ENCODE measurements at regions not wholly inside any gene's neighbourhood (a gene's known extent, or its start where the extent isn't known, plus 50 kb on each side); places are given as distances from the start of the nearest gene placed in this dataset.

DNA sequence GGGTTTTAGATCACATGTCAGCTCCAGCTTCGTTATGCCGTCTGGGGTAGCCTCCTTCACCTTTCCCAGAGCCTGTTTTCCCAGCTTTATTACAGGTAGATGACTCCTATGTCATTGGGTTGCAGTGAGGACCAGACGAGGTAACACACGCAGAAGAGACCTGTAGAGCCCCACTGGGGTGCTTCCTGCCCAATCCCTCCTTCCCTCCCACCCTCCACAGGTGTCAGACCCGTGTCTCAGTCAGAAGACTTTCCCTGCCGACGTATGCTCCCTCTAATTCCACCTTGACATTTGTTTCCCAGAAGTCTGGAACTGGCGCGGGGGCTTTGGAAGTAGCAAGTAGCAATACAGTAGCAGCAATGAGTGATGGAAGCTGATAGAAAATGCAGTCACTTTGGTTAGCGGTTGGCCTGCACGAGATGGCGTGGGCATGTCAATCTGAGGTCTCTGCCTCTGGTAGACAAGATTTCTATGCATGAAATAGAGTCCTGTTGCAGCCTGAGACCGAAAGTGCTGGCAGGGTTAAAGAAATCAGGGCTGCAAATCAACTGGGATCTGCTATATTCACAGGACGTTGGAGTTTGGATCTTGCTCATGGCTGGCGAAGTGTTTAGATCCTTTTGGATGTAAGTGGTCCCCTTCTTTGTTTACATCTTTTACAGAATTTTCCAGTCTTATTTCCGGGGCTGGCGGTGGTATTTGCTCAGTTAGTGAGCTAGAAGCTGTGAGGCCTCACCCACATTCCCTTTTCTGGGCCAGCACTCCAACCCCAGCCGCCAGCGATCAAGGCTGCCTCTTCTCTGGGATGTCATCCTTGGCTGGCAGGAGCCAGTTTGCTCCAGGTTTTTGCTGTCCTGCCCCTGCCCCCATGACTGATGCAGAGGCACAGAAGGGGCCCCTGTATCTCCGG, 78.3 kb upstream of the KMT2C start:
- Histone ChIP-seq H3K4me1 (ENCODE audit: insufficient read depth) (no peaks in the 10 kb centered on the region), H3K27me3 (no peaks in the 10 kb centered on the region), H3K27ac (no peak overlapping the region), H3K4me3 (no peak overlapping the region), H3K36me3 (no peaks in the 10 kb centered on the region), H3K9me3 (no peaks in the 10 kb centered on the region)
- intact Hi-C loops (cut with DNase I): no loop called here
- no peak for DNase-seq
- TF ChIP-seq CTCF (IDR thresholded peaks at IDR 0.05) (no peak), POLR2A (IDR thresholded peaks at IDR 0.05) (no peak), EP300 (IDR thresholded peaks at IDR 0.05) (no peak)
- WGBS, 3 donors: 75 to 82% (median 76%) methylated on average over 20 of the region's 20 CpGs

- no peak for DNase-seq
- intact Hi-C loops (cut with DNase I): no loop called here
- no peak overlapping the region for H3K4me3 ChIP-seq
- no peaks in the 10 kb centered on the region for H3K9me3 ChIP-seq
- H3K27ac ChIP-seq: no peak overlapping the region
- no peaks in the 10 kb centered on the region for H3K4me1 ChIP-seq (ENCODE audit: insufficient read depth)
- no peaks in the 10 kb centered on the region for H3K36me3 ChIP-seq
- no peaks in the 10 kb centered on the region for H3K27me3 ChIP-seq
- TF ChIP-seq CTCF (IDR thresholded peaks at IDR 0.05) (no peak), POLR2A (IDR thresholded peaks at IDR 0.05) (no peak), EP300 (IDR thresholded peaks at IDR 0.05) (no peak)
- 66 to 73% (median 66%) methylated on average over 5 of the region's 5 CpGs for WGBS, 3 donors
These were observed 76.9 kb upstream of the KMT2C start for GRCh38 chr7:152512706-152513105.

DNA sequence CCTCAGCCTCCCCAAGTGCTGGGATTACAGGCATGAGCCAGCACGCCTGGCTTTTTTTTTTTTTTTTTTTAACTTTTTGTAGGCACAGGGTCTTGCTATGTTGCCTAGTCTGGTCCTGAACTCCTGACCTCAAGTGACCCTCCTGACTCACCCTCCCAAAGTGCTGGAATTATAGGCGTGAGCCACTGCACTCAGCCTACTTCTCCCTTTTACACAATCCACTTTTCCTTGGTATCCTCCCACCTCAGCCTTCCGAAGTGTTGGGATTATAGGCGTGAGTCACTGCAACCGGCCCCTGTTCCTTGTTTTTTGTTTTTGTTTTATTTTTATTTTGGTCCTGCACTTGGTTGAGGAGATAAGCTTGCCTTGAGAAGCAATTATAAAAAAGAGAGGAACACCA, 75.9 kb upstream of the KMT2C start:
- no peak for DNase-seq
- intact Hi-C loops (cut with DNase I): no loop called here
- Histone ChIP-seq H3K36me3 (no peaks in the 10 kb centered on the region), H3K27me3 (no peaks in the 10 kb centered on the region), H3K4me3 (no peak overlapping the region), H3K4me1 (ENCODE audit: insufficient read depth) (no peaks in the 10 kb centered on the region), H3K9me3 (no peaks in the 10 kb centered on the region), H3K27ac (no peak overlapping the region)
- 38 to 58% (median 46%) methylated on average over 5 of the region's 5 CpGs for WGBS, 3 donors
- TF ChIP-seq CTCF (IDR thresholded peaks at IDR 0.05): no peak
- TF ChIP-seq EP300 (IDR thresholded peaks at IDR 0.05): no peak
- TF ChIP-seq POLR2A (IDR thresholded peaks at IDR 0.05): no peak

DNA sequence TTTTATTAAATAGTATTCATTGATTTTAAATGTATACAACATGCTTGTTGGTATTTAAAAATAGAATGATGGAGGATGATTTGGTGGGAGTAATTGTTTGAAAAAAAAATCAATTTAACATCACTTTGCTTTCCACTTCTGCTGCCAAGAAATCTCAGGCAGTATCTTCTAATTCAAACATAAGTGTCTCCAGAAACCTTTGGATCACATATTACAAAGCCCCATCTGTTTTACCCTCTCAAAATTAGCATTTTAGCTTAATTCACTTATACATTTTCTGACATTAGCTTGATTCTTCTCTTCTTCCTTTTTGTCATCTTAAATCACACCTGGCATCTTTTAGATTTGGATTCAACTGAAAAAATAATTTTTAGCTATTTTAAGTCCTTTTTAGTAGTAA, 72.9 kb upstream of the KMT2C start:
- H3K4me3 ChIP-seq: no peak overlapping the region
- H3K36me3 ChIP-seq: no peaks in the 10 kb centered on the region
- H3K27ac ChIP-seq: no peak overlapping the region
- intact Hi-C loops (cut with DNase I): no loop called here
- no peaks in the 10 kb centered on the region for H3K27me3 ChIP-seq
- no peak for DNase-seq
- TF ChIP-seq POLR2A (IDR thresholded peaks at IDR 0.05): no peak
- TF ChIP-seq EP300 (IDR thresholded peaks at IDR 0.05): no peak
- TF ChIP-seq CTCF (IDR thresholded peaks at IDR 0.05): no peak
- H3K4me1 ChIP-seq (ENCODE audit: insufficient read depth): no peaks in the 10 kb centered on the region
- no peaks in the 10 kb centered on the region for H3K9me3 ChIP-seq
